ENCODE measurements at regions not wholly inside any gene's neighbourhood (a gene's known extent, or its start where the extent isn't known, plus 50 kb on each side); places are given as distances from the start of the nearest gene placed in this dataset.
A peak's percentile ranks its signal among the peaks of the same experiment; 100 is the strongest.

GRCh38 chr12:89236748-89237383 lies 115.4 kb downstream of the DUSP6 start:
- Histone ChIP-seq H4K91ac (ENCODE audit: low read depth, low read length, poor library complexity) (no peak overlapping the region), H3K27ac (replicated peaks; ENCODE audit: low read length) (no peak overlapping the region), H3K18ac (ENCODE audit: low read length) (no peak overlapping the region), H2BK15ac (ENCODE audit: low read length) (no peak overlapping the region), H3K4me3 (ENCODE audit: low read length in 2 of 2) (no peak overlapping the region), H3K4me1 (ENCODE audit: control insufficient read depth in 2 of 2, insufficient read depth in 1 of 2, low read depth in 1 of 2, low read length in 2 of 2) (peaks cover 0 to 4% of the 10 kb centered on the region in 2 donors), H3K23ac (ENCODE audit: low read depth, low read length, poor library complexity) (no peak overlapping the region), H2BK120ac (ENCODE audit: low read depth, low read length) (no peak overlapping the region), H4K8ac (ENCODE audit: low read depth, low read length) (no peak overlapping the region), H2AK5ac (ENCODE audit: low read depth, low read length) (no peak overlapping the region), H3K27me3 (ENCODE audit: control insufficient read depth in 3 of 3, insufficient read depth in 3 of 3, low read depth in 1 of 3, low read length in 3 of 3) (no peaks in the 10 kb centered on the region), H3K4ac (ENCODE audit: low read length) (no peak overlapping the region), H2BK5ac (ENCODE audit: low read length) (no peak overlapping the region), H3K9me3 (replicated peaks in 1 of 2; ENCODE audit: control insufficient read depth in 2 of 2, insufficient read depth in 1 of 2, low read depth in 1 of 2, low read length in 2 of 2) (peaks cover 0 to 11% of the 10 kb centered on the region in 2 donors), H2BK12ac (ENCODE audit: low read length) (no peak overlapping the region), H3K4me2 (ENCODE audit: insufficient read depth, low read length, poor library complexity, severe bottlenecking) (no peak overlapping the region), H3K36me3 (replicated peaks in 1 of 2; ENCODE audit: control insufficient read depth in 2 of 2, insufficient read depth in 2 of 2, low read length in 2 of 2) (no peaks in the 10 kb centered on the region), H3K14ac (ENCODE audit: low read length) (no peak overlapping the region), H3K79me1 (ENCODE audit: low read depth, low read length) (no peaks in the 10 kb centered on the region), H3K9ac (ENCODE audit: low read depth, low read length, poor library complexity) (no peak overlapping the region), H2AFZ (ENCODE audit: low read length) (no peak overlapping the region)
- no peak for DNase-seq (ENCODE audit: low spot score)
- no CpG with 5 or more reads among the region's 3 CpGs for WGBS, 2 donors (ENCODE audit: extremely low coverage in 2 of 2, insufficient read length in 2 of 2, insufficient replicate concordance in 1 of 2)

GRCh38 chr12:89236237-89236636 lies 116.1 kb downstream of the DUSP6 start:
- Histone ChIP-seq H4K91ac (ENCODE audit: low read depth, low read length, poor library complexity) (no peak overlapping the region), H2BK120ac (ENCODE audit: low read depth, low read length) (no peak overlapping the region), H3K27me3 (ENCODE audit: control insufficient read depth in 3 of 3, insufficient read depth in 3 of 3, low read depth in 1 of 3, low read length in 3 of 3) (no peaks in the 10 kb centered on the region), H3K9ac (ENCODE audit: low read depth, low read length, poor library complexity) (no peak overlapping the region), H3K14ac (ENCODE audit: low read length) (no peak overlapping the region), H3K36me3 (replicated peaks in 1 of 2; ENCODE audit: control insufficient read depth in 2 of 2, insufficient read depth in 2 of 2, low read length in 2 of 2) (no peaks in the 10 kb centered on the region), H2AFZ (ENCODE audit: low read length) (no peak overlapping the region), H3K4ac (ENCODE audit: low read length) (no peak overlapping the region), H3K27ac (replicated peaks; ENCODE audit: low read length) (no peak overlapping the region), H3K4me3 (ENCODE audit: low read length in 2 of 2) (no peak overlapping the region), H3K4me2 (ENCODE audit: insufficient read depth, low read length, poor library complexity, severe bottlenecking) (no peak overlapping the region), H3K4me1 (ENCODE audit: control insufficient read depth in 2 of 2, insufficient read depth in 1 of 2, low read depth in 1 of 2, low read length in 2 of 2) (peaks cover 0 to 4% of the 10 kb centered on the region in 2 donors), H2BK5ac (ENCODE audit: low read length) (no peak overlapping the region), H2BK12ac (ENCODE audit: low read length) (no peak overlapping the region), H2AK5ac (ENCODE audit: low read depth, low read length) (no peak overlapping the region), H3K9me3 (replicated peaks in 1 of 2; ENCODE audit: control insufficient read depth in 2 of 2, insufficient read depth in 1 of 2, low read depth in 1 of 2, low read length in 2 of 2) (peaks cover 0 to 15% of the 10 kb centered on the region in 2 donors), H2BK15ac (ENCODE audit: low read length) (no peak overlapping the region), H3K23ac (ENCODE audit: low read depth, low read length, poor library complexity) (no peak overlapping the region), H3K18ac (ENCODE audit: low read length) (no peak overlapping the region), H4K8ac (ENCODE audit: low read depth, low read length) (no peak overlapping the region), H3K79me1 (ENCODE audit: low read depth, low read length) (no peaks in the 10 kb centered on the region)
- no CpG with 5 or more reads among the region's 1 CpG for WGBS, 2 donors (ENCODE audit: extremely low coverage in 2 of 2, insufficient read length in 2 of 2, insufficient replicate concordance in 1 of 2)
- DNase-seq (ENCODE audit: low spot score), result no peak

- H2AK5ac ChIP-seq (ENCODE audit: low read depth, low read length), result no peak overlapping the region
- no peak overlapping the region for H3K27ac ChIP-seq (replicated peaks; ENCODE audit: low read length)
- no peak overlapping the region for H3K18ac ChIP-seq (ENCODE audit: low read length)
- H3K4me2 ChIP-seq (ENCODE audit: insufficient read depth, low read length, poor library complexity, severe bottlenecking), result no peak overlapping the region
- H2BK15ac ChIP-seq (ENCODE audit: low read length), result no peak overlapping the region
- no peak overlapping the region for H3K23ac ChIP-seq (ENCODE audit: low read depth, low read length, poor library complexity)
- no peak overlapping the region for H3K4me3 ChIP-seq (ENCODE audit: low read length in 2 of 2)
- H3K14ac ChIP-seq (ENCODE audit: low read length), result no peak overlapping the region
- H2BK120ac ChIP-seq (ENCODE audit: low read depth, low read length), result no peak overlapping the region
- no peaks in the 10 kb centered on the region for H3K27me3 ChIP-seq (ENCODE audit: control insufficient read depth in 3 of 3, insufficient read depth in 3 of 3, low read depth in 1 of 3, low read length in 3 of 3)
- peaks cover 0 to 15% of the 10 kb centered on the region in 2 donors for H3K9me3 ChIP-seq (replicated peaks in 1 of 2; ENCODE audit: control insufficient read depth in 2 of 2, insufficient read depth in 1 of 2, low read depth in 1 of 2, low read length in 2 of 2)
- no peaks in the 10 kb centered on the region for H3K79me1 ChIP-seq (ENCODE audit: low read depth, low read length)
- no peak overlapping the region for H2BK5ac ChIP-seq (ENCODE audit: low read length)
- WGBS, 2 donors (ENCODE audit: extremely low coverage in 2 of 2, insufficient read length in 2 of 2, insufficient replicate concordance in 1 of 2), result no CpG with 5 or more reads among the region's 5 CpGs
- no peak overlapping the region for H4K8ac ChIP-seq (ENCODE audit: low read depth, low read length)
- no peak overlapping the region for H4K91ac ChIP-seq (ENCODE audit: low read depth, low read length, poor library complexity)
- H2AFZ ChIP-seq (ENCODE audit: low read length), result peak overlapping the region; percentile 11
- H3K4ac ChIP-seq (ENCODE audit: low read length), result no peak overlapping the region
- no peaks in the 10 kb centered on the region for H3K36me3 ChIP-seq (replicated peaks in 1 of 2; ENCODE audit: control insufficient read depth in 2 of 2, insufficient read depth in 2 of 2, low read length in 2 of 2)
- H3K9ac ChIP-seq (ENCODE audit: low read depth, low read length, poor library complexity), result no peak overlapping the region
- DNase-seq (ENCODE audit: low spot score), result no peak
- H3K4me1 ChIP-seq (ENCODE audit: control insufficient read depth in 2 of 2, insufficient read depth in 1 of 2, low read depth in 1 of 2, low read length in 2 of 2), result peaks cover 0 to 9% of the 10 kb centered on the region in 2 donors
- H2BK12ac ChIP-seq (ENCODE audit: low read length), result no peak overlapping the region
These were observed 116.9 kb downstream of the DUSP6 start for GRCh38 chr12:89235189-89235993.

- Histone ChIP-seq H3K4me3 (ENCODE audit: low read length in 2 of 2) (no peak overlapping the region), H2BK12ac (ENCODE audit: low read length) (no peak overlapping the region), H3K14ac (ENCODE audit: low read length) (no peak overlapping the region), H2BK15ac (ENCODE audit: low read length) (no peak overlapping the region), H3K4me2 (ENCODE audit: insufficient read depth, low read length, poor library complexity, severe bottlenecking) (no peak overlapping the region), H2BK120ac (ENCODE audit: low read depth, low read length) (no peak overlapping the region), H2BK5ac (ENCODE audit: low read length) (no peak overlapping the region), H3K9ac (ENCODE audit: low read depth, low read length, poor library complexity) (no peak overlapping the region), H2AK5ac (ENCODE audit: low read depth, low read length) (no peak overlapping the region), H3K79me1 (ENCODE audit: low read depth, low read length) (no peaks in the 10 kb centered on the region), H2AFZ (ENCODE audit: low read length) (no peak overlapping the region), H3K18ac (ENCODE audit: low read length) (no peak overlapping the region), H3K4ac (ENCODE audit: low read length) (no peak overlapping the region), H4K8ac (ENCODE audit: low read depth, low read length) (no peak overlapping the region), H3K27ac (replicated peaks; ENCODE audit: low read length) (no peak overlapping the region), H3K9me3 (replicated peaks in 1 of 2; ENCODE audit: control insufficient read depth in 2 of 2, insufficient read depth in 1 of 2, low read depth in 1 of 2, low read length in 2 of 2) (peaks cover 0 to 15% of the 10 kb centered on the region in 2 donors), H3K23ac (ENCODE audit: low read depth, low read length, poor library complexity) (no peak overlapping the region), H3K27me3 (ENCODE audit: control insufficient read depth in 3 of 3, insufficient read depth in 3 of 3, low read depth in 1 of 3, low read length in 3 of 3) (no peaks in the 10 kb centered on the region), H3K36me3 (replicated peaks in 1 of 2; ENCODE audit: control insufficient read depth in 2 of 2, insufficient read depth in 2 of 2, low read length in 2 of 2) (no peaks in the 10 kb centered on the region), H4K91ac (ENCODE audit: low read depth, low read length, poor library complexity) (no peak overlapping the region), H3K4me1 (ENCODE audit: control insufficient read depth in 2 of 2, insufficient read depth in 1 of 2, low read depth in 1 of 2, low read length in 2 of 2) (peaks cover 0 to 15% of the 10 kb centered on the region in 2 donors)
- no peak for DNase-seq (ENCODE audit: low spot score)
- WGBS, 2 donors (ENCODE audit: extremely low coverage in 2 of 2, insufficient read length in 2 of 2, insufficient replicate concordance in 1 of 2), result no CpG with 5 or more reads among the region's 4 CpGs
These were observed 117.8 kb downstream of the DUSP6 start for GRCh38 chr12:89234324-89235114.

Measured in neuronal stem cell (in vitro differentiated cells).